PC-9 (cell line): ENCODE measurements at regions not wholly inside any gene's neighbourhood (a gene's known extent, or its start where the extent isn't known, plus 50 kb on each side); places are given as distances from the start of the nearest gene placed in this dataset.

ENCODE experiments used
- BruUV-seq: library from RNA; stranded (reverse); fragments of 400-500 nt; replicated peaks from 2 replicates; lab custom pipeline; 2021; lab: Mats Ljungman, UMichigan
- CTCF ChIA-PET: fragments of 300-600 bp; sonication (Branson Sonifier 250); formaldehyde crosslinking; loops from one replicate; lab custom pipeline; 2022; ENCODE audit warnings: antibody characterized with exemption; lab: Charles Lee
- POLR2A ChIA-PET: fragments of 300-600 bp; sonication (Branson Sonifier 250); formaldehyde crosslinking; loops from one replicate; lab custom pipeline; 2022; ENCODE audit warnings: antibody characterized with exemption; ENCODE audit not compliant: unreplicated experiment; lab: Charles Lee
- DNase-seq, 2 experiments: peaks; one replicate each; pipeline versions ENCODE4 v3.0.0 to v3.0.0-alpha.2; 2015 to 2022; ENCODE audit warnings: mixed read lengths in 1 of 2
- H2AFZ ChIP-seq: fragments of 200-600 bp; sonication (generic); 2 replicates; pipeline ENCODE4 v1.8.1; 2017; ENCODE audit warnings: antibody characterized with exemption
- H3F3A ChIP-seq: fragments of 200-600 bp; sonication (generic); 2 replicates; pipeline ENCODE4 v1.8.1; 2017; ENCODE audit warnings: antibody characterized with exemption, mild to moderate bottlenecking, low read depth; ENCODE audit not compliant: insufficient read depth
- H3K27ac ChIP-seq: fragments of 200-600 bp; sonication (generic); 2 replicates; pipeline ENCODE4 v1.6.1; 2016; ENCODE audit warnings: mixed run types
- H3K27me3 ChIP-seq: fragments of 200-600 bp; sonication (generic); 2 replicates; pipeline ENCODE4 v1.6.1; 2016; ENCODE audit warnings: low read depth, mixed run types; ENCODE audit not compliant: insufficient read depth
- H3K36me3 ChIP-seq: fragments of 200-600 bp; sonication (generic); 2 replicates; pipeline ENCODE4 v1.6.1; 2016; ENCODE audit warnings: low read depth, mixed run types
- H3K4me1 ChIP-seq: fragments of 200-600 bp; sonication (generic); replicated peaks from 2 replicates; pipeline ENCODE4 v1.6.1; 2016; ENCODE audit warnings: mixed run types; ENCODE audit not compliant: insufficient read depth
- H3K4me2 ChIP-seq: fragments of 200-600 bp; sonication (generic); 2 replicates; pipeline ENCODE4 v1.6.1; 2017; ENCODE audit warnings: mixed run types
- H3K4me3 ChIP-seq: fragments of 200-600 bp; sonication (generic); 2 replicates; pipeline ENCODE4 v1.6.1; 2016; ENCODE audit warnings: mixed run types
- H3K79me2 ChIP-seq: fragments of 200-600 bp; sonication (generic); 2 replicates; pipeline ENCODE4 v1.6.1; 2017; ENCODE audit warnings: low read depth, mixed run types
- H3K9me2 ChIP-seq: fragments of 200-600 bp; sonication (generic); 2 replicates; pipeline ENCODE4 v1.8.1; 2017; ENCODE audit warnings: mild to moderate bottlenecking; ENCODE audit not compliant: insufficient read depth
- H3K9me3 ChIP-seq: fragments of 200-600 bp; sonication (generic); 2 replicates; pipeline ENCODE4 v1.8.1; 2016; ENCODE audit warnings: low read depth; ENCODE audit not compliant: insufficient read depth
- H4K20me1 ChIP-seq: fragments of 200-600 bp; sonication (generic); 2 replicates; pipeline ENCODE4 v1.8.1; 2017; ENCODE audit not compliant: insufficient read depth
- CTCF ChIP-seq: fragments of 200-600 bp; sonication (generic); conservative IDR thresholded peaks from 2 replicates; pipeline ENCODE4 v1.6.1; 2017; ENCODE audit warnings: mixed run types, antibody characterized with exemption, mild to moderate bottlenecking, moderate library complexity
- EZH2 ChIP-seq: fragments of 200-600 bp; sonication (generic); IDR thresholded peaks from 2 replicates; pipeline ENCODE4 v1.8.0; 2017; ENCODE audit warnings: antibody characterized with exemption, low read depth
- intact Hi-C: fragments of 100-400 bp; cut with micrococcal nuclease; formaldehyde crosslinking; loops from one replicate; pipeline ENCODE4 v1.10.0; 2022; ENCODE audit not compliant: unreplicated experiment

GRCh38 chr10:130378556-130379400 lies 242.6 kb downstream of the GLRX3 start:
- Histone ChIP-seq H4K20me1 (no peaks in the 10 kb centered on the region), H3K4me1 (no peaks in the 10 kb centered on the region), H3K9me2 (no peaks in the 10 kb centered on the region), H2AFZ (no peak overlapping the region), H3K27ac (no peak overlapping the region), H3K4me2 (no peak overlapping the region), H3K27me3 (no peaks in the 10 kb centered on the region), H3K9me3 (no peaks in the 10 kb centered on the region), H3K79me2 (no peaks in the 10 kb centered on the region), H3F3A (no peaks in the 10 kb centered on the region), H3K36me3 (no peaks in the 10 kb centered on the region), H3K4me3 (no peak overlapping the region)
- TF ChIP-seq EZH2 (no peak), CTCF (no peak)
- no peak for DNase-seq
- intact Hi-C loops = no loop called here
- BruUV-seq = no TSS peak
- ChIA-PET CTCF (no interaction called here), POLR2A (no interaction called here)

DNA sequence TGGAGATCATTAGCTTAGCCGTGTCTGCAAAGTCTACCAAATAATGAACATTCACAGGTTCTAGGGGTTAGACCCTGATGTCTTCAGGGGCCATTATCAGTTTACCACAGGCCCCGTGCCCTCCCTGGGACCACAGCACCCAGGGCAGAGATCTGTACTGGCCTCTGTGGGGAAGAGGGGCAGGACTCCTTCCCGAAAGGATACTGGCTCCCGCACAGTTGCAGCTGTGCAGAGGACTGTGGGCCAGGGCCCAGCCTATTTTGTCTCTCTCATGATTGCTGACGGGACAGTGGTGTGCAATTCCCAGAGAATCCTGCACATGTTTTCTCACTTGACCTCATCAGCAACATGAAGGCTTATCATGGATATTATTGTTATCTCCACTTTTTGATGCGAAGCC lies 243.9 kb downstream of the GLRX3 start:
- TF ChIP-seq EZH2 (no peak), CTCF (no peak)
- Histone ChIP-seq H3K4me1 (no peaks in the 10 kb centered on the region), H3K9me2 (no peaks in the 10 kb centered on the region), H3K9me3 (no peaks in the 10 kb centered on the region), H3K27ac (no peak overlapping the region), H3K79me2 (no peaks in the 10 kb centered on the region), H3F3A (no peaks in the 10 kb centered on the region), H3K4me2 (no peak overlapping the region), H2AFZ (no peak overlapping the region), H4K20me1 (no peaks in the 10 kb centered on the region), H3K4me3 (no peak overlapping the region), H3K36me3 (no peaks in the 10 kb centered on the region), H3K27me3 (no peaks in the 10 kb centered on the region)
- intact Hi-C loops = no loop called here
- ChIA-PET CTCF (no interaction called here), POLR2A (no interaction called here)
- no TSS peak for BruUV-seq
- DNase-seq = no peak

- no peaks in the 10 kb centered on the region for H3K79me2 ChIP-seq
- no peaks in the 10 kb centered on the region for H3K9me2 ChIP-seq
- no TSS peak for BruUV-seq
- no peaks in the 10 kb centered on the region for H3K9me3 ChIP-seq
- H3F3A ChIP-seq = no peaks in the 10 kb centered on the region
- POLR2A ChIA-PET = no interaction called here
- no peaks in the 10 kb centered on the region for H3K4me1 ChIP-seq
- intact Hi-C loops = no loop called here
- no peak overlapping the region for H3K4me3 ChIP-seq
- no peaks in the 10 kb centered on the region for H3K27me3 ChIP-seq
- DNase-seq = no peak
- CTCF ChIA-PET = no interaction called here
- no peak overlapping the region for H3K4me2 ChIP-seq
- H2AFZ ChIP-seq = no peak overlapping the region
- TF ChIP-seq EZH2 (no peak), CTCF (no peak)
- H3K36me3 ChIP-seq = no peaks in the 10 kb centered on the region
- no peak overlapping the region for H3K27ac ChIP-seq
- H4K20me1 ChIP-seq = no peaks in the 10 kb centered on the region
These were observed 245.8 kb downstream of the GLRX3 start for GRCh38 chr10:130382031-130382430.
